Right renal cortex interstitium (tissue), 3 donors: ENCODE measurements at regions not wholly inside any gene's neighbourhood (a gene's known extent, or its start where the extent isn't known, plus 50 kb on each side); places are given as distances from the start of the nearest gene placed in this dataset.

Experiments used
- DNase-seq, 3 donors: peaks; one replicate each; pipeline ENCODE4 v3.0.0-alpha.2; 2013; ENCODE audit warnings: low read depth in 3 of 3, low spot score in 2 of 3

DNA sequence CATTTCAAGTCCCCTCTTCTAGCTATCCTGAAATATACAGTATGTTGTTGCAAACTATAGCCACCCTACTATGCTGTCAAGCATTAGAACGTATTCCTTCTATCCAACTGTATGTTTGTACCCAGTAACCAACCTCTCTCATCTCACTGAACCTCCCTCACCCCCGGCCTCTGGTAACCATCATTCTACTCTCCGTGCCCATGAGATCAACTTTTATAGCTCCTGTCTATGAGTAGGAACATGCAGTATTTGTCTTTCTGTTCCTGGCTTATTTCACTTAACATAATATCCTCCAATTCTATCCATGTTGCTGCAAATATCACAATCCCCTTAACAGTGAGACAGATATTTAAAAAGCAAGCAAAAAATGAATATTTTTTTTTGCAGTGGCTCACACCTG lies 196.9 kb downstream of the PAX1 start:
- DNase-seq = no peak

DNA sequence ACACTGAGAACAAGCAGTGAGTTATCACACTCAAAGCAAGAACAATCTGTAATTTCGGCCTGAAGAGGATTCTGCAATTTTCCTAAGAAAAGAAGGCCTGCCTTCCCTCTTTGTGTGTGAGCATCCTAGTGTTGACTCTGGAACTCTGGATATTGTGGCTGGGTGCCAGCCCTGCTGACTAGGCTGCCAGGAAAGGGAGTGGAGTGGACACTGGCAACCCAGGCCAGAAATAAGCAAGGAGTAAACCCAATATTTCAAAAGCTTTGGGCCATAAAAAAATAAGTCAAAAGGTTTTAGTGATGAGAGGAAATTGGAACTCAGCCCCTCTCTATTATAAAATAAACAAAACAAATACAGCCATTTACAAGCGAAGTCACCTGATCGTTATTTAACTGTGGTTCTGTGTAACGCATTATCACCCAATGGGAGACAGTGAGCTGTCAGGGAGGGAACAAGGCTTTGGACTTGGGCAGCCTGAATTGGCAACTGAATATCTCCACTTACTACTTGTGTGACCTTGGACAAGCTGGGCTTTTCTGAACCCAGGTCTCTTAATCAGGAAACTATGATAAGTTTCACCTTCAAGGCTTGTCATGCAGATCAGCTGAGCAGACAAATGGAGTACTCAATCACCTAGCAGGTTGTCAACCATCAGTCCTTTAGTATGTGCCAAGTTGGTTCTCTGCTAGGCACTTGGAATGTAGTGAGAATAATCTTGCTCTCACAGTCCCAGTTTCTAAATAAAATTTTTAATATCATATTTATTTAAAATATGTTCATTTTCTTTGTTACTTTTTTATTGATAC lies 196.2 kb downstream of the PAX1 start:
- DNase-seq = no peak

DNA sequence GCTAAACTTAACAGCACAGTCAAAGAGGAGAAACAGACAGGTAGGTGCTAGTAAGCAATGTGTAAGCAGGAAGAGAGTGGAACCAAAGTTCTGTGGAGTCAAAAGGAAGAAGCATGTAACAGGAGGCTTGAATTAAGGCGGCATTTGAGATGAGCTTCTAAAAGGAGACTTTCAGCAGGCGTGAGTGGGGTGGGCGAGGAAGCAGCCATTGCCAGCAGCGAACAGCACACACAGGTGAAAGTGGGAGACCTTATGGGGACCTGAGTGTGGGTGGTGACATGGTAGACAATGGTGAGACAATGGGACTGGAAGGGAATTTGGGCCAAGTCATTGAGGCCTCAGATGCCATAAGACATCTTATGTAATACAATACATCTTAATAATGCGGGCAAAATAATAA lies 195.0 kb downstream of the PAX1 start:
- no peak for DNase-seq

DNA sequence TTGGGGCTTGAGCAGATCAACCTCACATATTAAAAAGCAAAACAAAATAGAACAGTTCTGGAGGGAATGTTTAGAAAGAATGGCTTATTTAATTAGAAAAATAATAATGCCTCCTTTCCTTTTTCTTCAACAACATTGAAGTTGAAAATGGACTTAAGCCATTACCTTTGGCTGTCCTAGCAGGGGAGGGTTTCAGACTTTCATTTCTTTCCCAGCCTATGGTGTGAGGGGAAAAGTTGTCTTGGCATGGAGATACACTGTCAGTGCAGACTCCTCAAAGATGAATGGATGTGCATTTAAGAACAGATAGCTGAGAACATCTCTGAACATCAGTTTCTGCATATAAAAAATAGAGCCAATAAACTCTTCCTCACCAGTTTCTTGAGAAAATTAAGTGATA lies 169.5 kb downstream of the PAX1 start:
- no peak for DNase-seq

DNA sequence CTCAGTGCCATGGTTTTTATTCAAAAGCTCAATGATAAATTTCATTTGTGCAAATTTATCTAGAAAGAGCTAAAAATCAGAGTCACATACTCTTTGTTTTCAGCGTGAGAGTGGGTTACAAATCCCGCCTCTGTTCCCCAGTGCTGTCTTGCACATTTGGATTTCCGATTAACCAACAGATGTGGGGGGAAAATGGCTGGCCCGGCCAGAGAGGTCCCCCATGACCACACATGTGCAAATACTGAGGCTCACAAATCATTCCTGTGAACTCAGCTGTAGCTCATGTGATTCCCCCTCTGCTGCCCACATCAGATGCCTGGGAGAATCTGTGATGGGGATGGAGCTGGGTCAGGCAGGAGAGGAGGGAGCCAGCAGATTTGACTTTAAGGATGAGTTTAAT lies 168.7 kb downstream of the PAX1 start:
- DNase-seq = no peak

DNA sequence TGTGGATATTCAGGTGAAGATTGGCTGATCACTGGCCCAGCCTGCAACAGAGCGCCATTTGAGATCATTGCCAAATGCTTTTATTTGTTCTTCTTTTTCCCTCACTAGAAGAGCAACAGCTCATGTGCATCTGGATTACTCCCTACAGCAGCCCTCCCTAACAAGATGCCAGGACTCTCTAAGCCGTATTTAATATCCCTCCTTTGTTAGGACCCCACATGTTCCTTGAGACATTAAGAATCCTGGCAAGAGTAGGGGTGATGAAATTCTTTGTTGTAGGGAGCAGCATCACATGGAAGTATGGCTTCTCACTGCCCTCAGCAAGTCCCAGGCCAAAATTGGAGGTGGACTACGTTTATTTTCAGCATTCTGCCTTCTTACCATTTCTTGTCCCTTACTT lies 167.8 kb downstream of the PAX1 start:
- DNase-seq = no peak

DNA sequence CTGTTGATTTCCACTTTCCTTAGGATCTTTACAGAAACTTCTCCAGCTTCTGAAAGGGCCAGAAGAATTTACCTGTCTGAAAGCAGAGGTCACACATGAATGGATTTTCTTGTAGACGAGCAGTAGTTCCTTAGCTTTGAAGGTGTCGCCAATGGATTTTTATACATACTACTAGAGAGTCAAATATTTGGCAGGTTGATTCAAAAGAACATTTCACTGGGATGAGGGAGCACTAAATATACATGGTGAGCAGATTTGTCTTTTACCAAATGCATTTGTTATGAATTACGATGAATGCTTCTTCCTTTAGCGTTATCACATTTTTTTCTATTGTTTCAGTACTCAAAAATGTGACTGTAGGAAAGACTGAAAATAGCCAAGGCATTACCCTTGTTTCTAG lies 162.3 kb downstream of the PAX1 start:
- DNase-seq = no peak

DNA sequence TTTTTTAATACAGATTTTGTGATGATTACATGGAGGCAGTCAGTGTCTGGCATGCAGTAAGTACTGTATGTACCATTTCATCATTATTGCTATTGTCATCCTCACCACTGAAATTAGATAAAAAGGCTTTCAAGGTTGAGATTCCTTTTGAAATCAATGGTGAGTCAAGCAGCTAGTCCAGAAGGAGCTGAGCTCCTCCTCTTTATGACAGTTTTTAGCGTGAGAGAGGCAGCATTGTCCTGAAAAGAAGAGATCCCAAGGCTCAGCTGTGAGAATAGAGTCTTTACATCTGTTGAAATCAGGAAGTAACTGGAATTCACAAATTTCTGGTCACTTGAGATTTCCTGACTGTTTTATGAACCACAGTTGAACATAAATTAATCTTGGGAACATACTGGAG lies 161.9 kb downstream of the PAX1 start:
- peak in 2 of 3 donors; percentile 9 to 14 for DNase-seq

DNA sequence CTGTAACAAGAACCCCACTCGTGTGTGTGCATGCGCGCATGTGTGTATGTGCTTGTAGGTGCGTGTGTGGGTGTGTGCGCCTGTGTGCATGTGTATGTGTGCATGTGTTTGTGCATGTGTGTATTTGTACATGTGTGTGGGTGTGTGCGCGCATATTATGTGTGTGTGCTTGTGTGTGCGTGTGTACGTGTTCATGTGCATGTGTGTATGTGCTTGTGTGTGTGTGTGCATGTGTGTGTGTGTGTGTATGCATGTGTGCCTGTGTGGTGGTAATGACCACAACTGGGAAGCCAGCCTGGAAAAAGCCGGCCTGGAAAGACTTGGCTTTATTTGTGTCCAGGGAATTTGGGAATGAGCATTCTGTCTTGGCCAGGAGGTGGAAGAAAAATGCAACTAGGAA lies 157.5 kb downstream of the PAX1 start:
- DNase-seq = no peak

DNA sequence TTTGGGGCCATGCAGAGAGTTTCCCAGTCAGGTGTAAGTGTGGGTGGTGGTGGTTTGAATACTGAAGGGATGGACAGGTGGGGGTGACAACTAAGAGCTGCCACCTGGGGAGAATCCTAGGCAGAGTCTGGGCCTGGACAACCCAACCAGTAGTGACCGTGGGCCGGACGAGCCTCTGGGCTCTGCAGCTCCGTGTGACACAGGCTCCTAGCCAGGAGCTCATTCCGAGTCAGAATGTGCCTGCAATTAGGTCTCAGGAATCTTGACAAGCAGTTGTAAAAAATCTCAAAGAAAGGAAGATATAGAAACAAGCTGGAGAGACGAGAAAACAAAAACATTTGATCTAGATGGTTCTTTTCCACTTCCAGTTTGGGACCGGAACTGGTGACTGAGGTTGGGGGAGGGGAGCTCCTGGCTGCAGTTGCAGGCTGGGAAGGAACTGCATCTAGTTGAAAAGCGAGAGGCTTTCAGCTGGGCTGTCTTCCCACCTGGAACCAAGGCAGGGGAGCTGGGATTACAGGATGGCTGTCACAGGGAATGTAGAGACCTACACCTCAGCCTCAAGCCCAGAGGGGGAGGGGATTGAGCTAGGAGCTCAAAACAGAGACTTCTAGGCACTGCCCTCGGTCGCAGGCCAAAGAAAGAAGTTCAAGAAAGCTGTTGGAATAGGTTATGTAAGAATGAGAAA lies 156.9 kb downstream of the PAX1 start:
- peak in 1 of 3 donors; percentile 1 for DNase-seq

DNA sequence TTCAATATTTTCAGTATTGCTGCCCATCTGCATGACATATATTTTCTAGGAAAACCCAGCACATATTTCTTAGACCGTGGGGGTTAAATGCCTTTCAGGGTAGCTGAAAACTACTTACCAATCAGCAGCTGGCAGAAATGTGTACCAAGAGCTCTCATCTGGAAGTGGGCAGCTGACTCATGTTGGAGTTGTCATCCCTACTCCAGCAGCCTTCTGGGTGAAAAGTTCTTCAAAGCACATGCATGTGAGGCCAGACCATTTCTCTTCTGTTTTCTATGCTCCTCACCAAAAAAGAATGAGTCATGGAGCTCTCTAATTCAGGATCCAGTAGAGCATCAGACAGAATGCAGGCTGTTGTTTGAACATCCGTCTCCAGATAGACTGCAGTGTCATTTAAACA lies 135.5 kb downstream of the PAX1 start:
- no peak for DNase-seq

DNA sequence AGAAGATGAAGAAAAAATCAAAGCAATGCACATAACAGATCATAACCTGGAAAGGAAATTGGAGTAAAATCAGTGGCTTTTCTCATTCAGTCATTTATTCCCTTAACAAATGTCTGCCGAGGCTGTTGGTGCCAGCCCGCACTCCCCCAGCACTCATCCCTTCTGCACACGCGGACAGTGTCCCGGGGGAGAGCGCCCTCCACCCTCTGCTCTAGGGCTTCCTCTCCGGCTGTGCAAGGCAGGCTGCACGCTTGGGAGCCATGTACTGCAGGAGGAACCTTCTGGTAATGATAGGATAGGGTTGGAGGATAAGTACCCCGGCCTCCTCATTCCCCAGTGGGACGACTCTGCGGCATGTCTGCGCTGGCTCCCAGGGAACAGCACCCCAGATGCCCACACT lies 134.5 kb downstream of the PAX1 start:
- DNase-seq = no peak

DNA sequence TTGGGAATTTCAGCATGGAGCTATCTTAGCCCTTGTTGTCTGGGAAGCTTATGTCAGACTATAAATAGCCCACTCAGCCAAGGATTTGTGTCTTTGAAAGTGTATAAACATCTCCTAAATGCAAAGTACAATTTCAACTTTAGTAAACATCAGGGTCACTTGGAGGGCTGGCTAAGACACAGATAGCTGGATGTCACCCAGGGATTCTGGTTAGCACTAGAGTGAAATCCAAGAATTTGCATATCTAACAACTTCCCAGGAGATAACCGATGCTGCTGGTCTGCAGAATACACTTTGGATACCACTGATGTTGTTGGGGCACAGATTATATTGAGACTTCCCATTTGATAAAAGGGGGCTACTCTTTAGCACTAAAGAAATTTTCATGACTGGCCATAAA lies 130.9 kb downstream of the PAX1 start:
- no peak for DNase-seq

DNA sequence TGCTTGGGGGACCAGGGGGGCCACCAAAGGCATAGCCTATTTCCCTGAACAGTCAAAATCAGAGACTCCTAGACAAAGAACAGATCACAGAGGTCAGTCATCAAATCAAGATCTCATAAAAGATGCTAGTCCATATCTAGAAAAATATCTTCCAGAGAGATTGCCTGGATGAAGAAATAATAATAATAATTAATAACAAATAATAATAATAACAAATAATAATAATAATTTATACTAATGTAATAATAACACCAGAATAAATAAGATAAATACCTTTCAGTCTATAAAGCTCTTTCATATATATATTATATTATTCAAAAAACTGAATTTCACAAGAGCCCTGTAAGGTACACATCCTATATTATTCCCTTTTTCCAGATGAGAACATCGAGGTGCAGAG lies 129.6 kb downstream of the PAX1 start:
- no peak for DNase-seq

DNA sequence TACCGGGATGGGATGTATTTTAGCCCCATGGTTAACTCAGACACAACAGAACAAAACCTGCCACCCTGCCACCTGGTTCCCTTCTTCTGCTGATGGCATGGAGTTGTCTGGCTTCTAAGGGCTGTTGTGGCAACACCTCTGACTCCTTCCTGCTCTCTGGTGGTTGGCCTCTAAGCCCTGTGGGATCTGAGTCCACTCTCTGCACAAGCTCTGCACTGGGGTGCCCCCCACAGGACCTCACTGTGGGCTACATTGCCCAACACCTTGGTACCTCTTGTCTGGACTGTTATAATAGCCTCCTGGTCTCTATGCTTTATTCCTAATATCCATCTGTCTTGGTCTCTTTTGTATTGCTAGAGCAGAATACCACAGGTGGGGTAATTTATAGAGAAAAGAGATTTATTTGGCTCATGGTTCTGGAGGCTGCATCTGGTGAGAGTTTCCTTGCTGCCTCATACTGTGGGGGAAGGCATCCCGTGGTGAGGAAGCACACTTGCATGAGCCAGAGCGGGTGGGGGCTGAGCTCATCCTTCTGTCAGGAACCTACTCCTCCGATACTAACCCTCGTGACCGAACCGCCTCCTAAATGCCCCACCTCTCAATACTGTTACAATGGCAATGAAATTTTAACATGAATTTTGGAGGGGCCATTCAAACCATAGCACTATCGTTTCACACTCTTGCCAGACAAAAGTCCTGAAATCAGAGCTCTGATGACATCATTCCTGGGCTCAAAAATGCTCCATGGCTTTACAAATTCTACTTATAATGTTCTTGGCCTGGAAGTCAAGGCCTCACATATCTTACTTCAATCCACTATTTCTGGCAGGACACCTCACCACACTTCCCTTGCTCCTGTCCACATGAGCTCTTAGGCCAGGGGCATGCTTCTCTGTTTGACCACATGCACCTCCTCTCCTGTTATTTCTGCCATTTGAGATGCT lies 127.2 kb downstream of the PAX1 start:
- no peak for DNase-seq

DNA sequence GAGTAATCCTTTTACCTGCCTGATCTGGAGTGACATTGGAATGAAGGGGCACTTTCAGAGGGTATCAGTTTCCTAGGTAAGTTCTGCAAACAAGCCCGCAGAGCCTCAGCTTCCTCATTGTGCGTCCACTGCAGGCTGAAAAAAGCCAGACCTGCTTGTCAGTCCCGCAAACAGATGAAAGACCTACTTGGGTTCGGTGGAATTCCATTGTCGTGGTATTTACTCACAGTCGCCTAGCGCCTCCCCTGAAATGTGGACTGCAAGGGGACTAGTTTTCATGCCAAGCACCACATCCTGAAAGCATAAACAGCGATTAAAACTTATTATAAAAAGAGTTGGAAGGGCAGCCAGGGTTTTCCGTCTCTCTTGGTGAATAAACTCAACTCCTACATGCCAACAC lies 121.5 kb downstream of the PAX1 start:
- DNase-seq = no peak

DNA sequence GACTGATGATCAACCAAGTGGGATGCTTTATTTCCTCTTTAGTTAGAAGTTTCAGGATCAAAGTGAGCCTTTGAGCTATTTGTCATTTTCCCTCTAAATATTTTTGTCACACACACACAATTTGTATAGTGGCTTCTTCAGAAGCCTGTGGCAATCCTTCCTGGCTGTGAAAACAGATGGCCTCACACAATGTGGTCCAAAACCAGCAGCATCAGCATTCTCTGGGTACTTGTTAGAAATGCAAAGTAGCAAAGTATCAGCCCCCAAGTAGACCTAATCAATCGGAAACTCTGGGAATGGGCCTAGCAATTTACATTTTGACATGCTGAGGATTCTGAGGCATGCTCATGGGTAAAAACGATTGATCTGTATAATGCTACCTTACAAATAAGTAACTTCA lies 115.9 kb downstream of the PAX1 start:
- DNase-seq = no peak

DNA sequence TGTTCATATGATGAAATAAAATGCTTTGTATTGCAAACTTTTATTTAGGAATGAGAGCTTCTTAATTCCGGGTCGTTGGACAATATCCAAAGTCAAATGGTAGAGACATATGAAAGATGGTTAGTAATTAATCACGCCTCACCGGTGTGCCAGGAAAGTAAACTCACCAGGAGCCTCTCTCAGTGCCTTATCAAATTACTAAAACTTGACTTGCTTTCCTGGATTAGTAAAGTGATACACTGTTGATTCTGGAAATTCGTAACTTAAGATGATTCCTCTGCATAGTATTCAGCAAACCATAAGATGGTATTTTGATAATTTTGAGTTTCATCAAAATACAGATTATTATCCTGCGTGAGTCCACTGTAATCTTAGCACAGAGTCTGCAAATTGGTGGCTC lies 115.2 kb downstream of the PAX1 start:
- DNase-seq = no peak

DNA sequence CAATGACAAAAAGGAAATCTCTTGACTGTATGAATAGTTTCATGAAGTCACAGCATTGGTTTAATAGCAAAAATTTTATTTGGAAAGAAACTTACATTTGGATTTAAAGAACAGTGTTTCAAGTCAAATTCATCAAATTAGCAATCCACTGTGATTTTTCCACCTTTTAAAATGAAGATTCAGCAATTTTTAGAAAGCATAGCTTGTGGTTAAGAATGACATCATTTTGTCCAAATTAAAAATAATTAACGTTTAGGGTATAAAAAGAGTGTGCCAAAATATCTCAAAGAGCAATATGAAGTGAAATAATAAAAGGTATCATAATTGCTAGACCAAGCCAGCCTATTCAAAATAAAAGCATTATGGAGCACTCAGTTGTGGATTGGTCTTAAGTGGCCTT lies 114.6 kb downstream of the PAX1 start:
- no peak for DNase-seq

DNA sequence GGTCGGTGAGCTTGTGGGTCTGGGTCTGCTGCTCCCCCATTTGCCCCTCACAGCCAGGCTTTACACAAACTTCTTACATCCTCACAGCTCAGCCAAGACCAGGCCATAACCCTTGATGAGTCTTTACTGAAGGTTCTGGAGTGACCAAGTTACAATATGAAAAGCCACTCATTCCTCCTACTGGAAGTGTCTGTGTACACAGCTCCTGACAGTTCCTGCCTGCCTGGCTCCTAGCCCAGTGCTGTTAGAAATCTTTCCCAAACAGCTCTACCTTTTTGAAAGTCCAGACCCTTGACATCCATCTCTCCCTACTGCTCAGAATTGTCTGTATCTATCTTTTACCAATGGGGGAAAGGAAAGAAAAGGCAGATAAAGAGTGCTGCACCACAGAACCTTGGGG lies 106.9 kb downstream of the PAX1 start:
- DNase-seq = no peak

DNA sequence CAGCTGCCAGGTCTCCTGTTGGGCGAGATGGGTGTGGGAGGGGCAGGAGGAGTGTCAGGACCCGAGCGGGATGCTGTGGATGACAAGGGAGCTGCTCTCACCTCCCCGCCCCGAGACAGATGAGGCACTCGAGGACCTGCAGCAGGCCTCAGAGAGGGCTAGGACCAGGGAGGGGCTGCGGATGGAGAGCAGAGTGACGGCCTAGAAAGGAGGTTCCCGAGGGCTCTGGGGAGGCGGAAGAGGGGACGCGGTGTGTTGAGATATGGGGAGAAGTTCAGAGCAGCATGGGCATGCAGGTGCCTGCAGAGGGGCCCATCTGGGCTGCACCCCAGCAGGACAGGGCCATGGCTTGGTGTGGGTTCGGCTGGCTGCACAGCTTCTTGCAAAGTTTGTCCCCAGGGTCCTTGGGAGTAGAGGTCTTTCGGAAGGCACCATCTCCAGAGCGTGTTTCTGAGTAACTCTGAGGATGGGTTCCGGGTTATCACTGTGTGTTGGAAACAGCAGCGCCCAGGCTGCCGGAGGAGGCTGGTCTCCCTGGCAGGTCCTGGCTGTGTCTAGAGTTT lies 104.6 kb downstream of the PAX1 start:
- no peak for DNase-seq
